ENCODE measurements at regions not wholly inside any gene's neighbourhood (a gene's known extent, or its start where the extent isn't known, plus 50 kb on each side); places are given as distances from the start of the nearest gene placed in this dataset.

- TF ChIP-seq HMGA2 (CRISPR knock-in tag; IDR thresholded peaks at IDR 0.05): no peak
- TF ChIP-seq, protein P1, sequence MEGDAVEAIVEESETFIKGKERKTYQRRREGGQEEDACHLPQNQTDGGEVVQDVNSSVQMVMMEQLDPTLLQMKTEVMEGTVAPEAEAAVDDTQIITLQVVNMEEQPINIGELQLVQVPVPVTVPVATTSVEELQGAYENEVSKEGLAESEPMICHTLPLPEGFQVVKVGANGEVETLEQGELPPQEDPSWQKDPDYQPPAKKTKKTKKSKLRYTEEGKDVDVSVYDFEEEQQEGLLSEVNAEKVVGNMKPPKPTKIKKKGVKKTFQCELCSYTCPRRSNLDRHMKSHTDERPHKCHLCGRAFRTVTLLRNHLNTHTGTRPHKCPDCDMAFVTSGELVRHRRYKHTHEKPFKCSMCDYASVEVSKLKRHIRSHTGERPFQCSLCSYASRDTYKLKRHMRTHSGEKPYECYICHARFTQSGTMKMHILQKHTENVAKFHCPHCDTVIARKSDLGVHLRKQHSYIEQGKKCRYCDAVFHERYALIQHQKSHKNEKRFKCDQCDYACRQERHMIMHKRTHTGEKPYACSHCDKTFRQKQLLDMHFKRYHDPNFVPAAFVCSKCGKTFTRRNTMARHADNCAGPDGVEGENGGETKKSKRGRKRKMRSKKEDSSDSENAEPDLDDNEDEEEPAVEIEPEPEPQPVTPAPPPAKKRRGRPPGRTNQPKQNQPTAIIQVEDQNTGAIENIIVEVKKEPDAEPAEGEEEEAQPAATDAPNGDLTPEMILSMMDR (IDR thresholded peaks at IDR 0.05): no peak
- TF ChIP-seq, protein P2, sequence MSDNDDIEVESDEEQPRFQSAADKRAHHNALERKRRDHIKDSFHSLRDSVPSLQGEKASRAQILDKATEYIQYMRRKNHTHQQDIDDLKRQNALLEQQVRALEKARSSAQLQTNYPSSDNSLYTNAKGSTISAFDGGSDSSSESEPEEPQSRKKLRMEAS (CRISPR knock-in tag; IDR thresholded peaks at IDR 0.05): no peak
- TF ChIP-seq JUN (CRISPR knock-in tag; IDR thresholded peaks at IDR 0.05): no peak
- TF ChIP-seq, protein P3, sequence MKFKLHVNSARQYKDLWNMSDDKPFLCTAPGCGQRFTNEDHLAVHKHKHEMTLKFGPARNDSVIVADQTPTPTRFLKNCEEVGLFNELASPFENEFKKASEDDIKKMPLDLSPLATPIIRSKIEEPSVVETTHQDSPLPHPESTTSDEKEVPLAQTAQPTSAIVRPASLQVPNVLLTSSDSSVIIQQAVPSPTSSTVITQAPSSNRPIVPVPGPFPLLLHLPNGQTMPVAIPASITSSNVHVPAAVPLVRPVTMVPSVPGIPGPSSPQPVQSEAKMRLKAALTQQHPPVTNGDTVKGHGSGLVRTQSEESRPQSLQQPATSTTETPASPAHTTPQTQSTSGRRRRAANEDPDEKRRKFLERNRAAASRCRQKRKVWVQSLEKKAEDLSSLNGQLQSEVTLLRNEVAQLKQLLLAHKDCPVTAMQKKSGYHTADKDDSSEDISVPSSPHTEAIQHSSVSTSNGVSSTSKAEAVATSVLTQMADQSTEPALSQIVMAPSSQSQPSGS (CRISPR knock-in tag; IDR thresholded peaks at IDR 0.05; ENCODE audit: borderline replicate concordance, low read depth): no peak
- no peak for TF ChIP-seq CREM (CRISPR knock-in tag; IDR thresholded peaks at IDR 0.05)
- no peak for TF ChIP-seq TP53 (CRISPR knock-in tag; IDR thresholded peaks at IDR 0.05)
- TF ChIP-seq NR2C2 (CRISPR knock-in tag; IDR thresholded peaks at IDR 0.05): no peak
- TF ChIP-seq JAZF1 (CRISPR knock-in tag; IDR thresholded peaks at IDR 0.05): no peak
- TF ChIP-seq ZNF232 (CRISPR knock-in tag; IDR thresholded peaks at IDR 0.05): no peak
Observed at GRCh38 chr10:55144001-55144400, 343.0 kb upstream of the PCDH15 start.

Measured in WTC11 (cell line).